ENCODE measurements at regions not wholly inside any gene's neighbourhood (a gene's known extent, or its start where the extent isn't known, plus 50 kb on each side); places are given as distances from the start of the nearest gene placed in this dataset.

DNA sequence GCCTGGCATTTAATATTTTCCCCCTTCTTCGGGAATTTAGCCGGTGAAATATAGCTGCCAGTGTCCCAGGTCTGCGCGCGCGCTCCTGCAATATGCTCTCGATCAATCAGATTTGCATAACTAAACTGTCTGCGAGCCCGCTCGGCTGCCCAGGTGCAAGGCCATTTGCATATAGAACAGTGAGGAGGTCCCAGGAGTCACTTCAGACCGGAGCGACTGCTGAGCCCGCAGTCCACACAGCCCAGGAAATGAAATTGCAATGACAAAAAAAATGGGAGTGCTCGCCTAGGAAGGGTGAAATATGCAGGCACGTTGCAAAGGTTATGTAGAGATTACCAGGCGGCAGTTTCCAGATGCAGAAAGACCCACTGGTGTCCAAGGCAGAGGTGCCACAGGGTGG is 228.5 kb downstream of the VRK1 start:
- ATAC-seq (ENCODE audit: insufficient read depth, low FRiP score), result no peak

GRCh38 chr14:97027256-97027999 is 230.2 kb downstream of the VRK1 start:
- no peak for ATAC-seq (ENCODE audit: insufficient read depth, low FRiP score)
- Histone ChIP-seq H3K4me3 (no peak overlapping the region), H3K4me1 (ENCODE audit: control insufficient read depth in 5 of 5, insufficient read depth in 5 of 5, low read length in 5 of 5) (no peaks in the 10 kb centered on the region), H3K27me3 (ENCODE audit: control insufficient read depth in 3 of 3, insufficient read depth in 3 of 3, low read length in 2 of 3) (peaks cover 5 to 21% (median 9%) of the 10 kb centered on the region in 3 donors), H3K9me3 (ENCODE audit: control insufficient read depth in 4 of 4, insufficient read depth in 3 of 4, low read length in 3 of 4) (peaks cover 0 to 11% (median 2%) of the 10 kb centered on the region in 4 donors), H3K27ac (ENCODE audit: low read depth in 1 of 2, low read length in 1 of 2) (no peak overlapping the region), H3K9ac (ENCODE audit: insufficient read depth in 1 of 2, low read length in 2 of 2) (no peak overlapping the region), H3K36me3 (ENCODE audit: control insufficient read depth in 4 of 4, insufficient read depth in 4 of 4, low read length in 4 of 4) (no peaks in the 10 kb centered on the region)
- no peak for TF ChIP-seq CTCF (IDR thresholded peaks at IDR 0.05; ENCODE audit: control extremely low read depth, extremely low read depth)
- WGBS, 2 donors, result 61 to 68% methylated on average over 12 of the region's 12 CpGs
- no peak for DNase-seq

More for the DNA sequence above, 228.5 kb downstream of the VRK1 start:
- H3K4me3 ChIP-seq, result no peak overlapping the region
- H3K9me3 ChIP-seq (ENCODE audit: control insufficient read depth in 4 of 4, insufficient read depth in 3 of 4, low read length in 3 of 4), result peaks cover 0 to 10% (median 0%) of the 10 kb centered on the region in 4 donors
- H3K9ac ChIP-seq (ENCODE audit: insufficient read depth in 1 of 2, low read length in 2 of 2), result no peak overlapping the region
- peak in 1 of 3 donors; percentile 3 for DNase-seq
- no peak for TF ChIP-seq CTCF (IDR thresholded peaks at IDR 0.05; ENCODE audit: control extremely low read depth, extremely low read depth)
- no peaks in the 10 kb centered on the region for H3K4me1 ChIP-seq (ENCODE audit: control insufficient read depth in 5 of 5, insufficient read depth in 5 of 5, low read length in 5 of 5)
- H3K27me3 ChIP-seq (ENCODE audit: control insufficient read depth in 3 of 3, insufficient read depth in 3 of 3, low read length in 2 of 3), result peaks cover 0 to 7% (median under 1%) of the 10 kb centered on the region in 3 donors
- no peaks in the 10 kb centered on the region for H3K36me3 ChIP-seq (ENCODE audit: control insufficient read depth in 4 of 4, insufficient read depth in 4 of 4, low read length in 4 of 4)
- no peak overlapping the region for H3K27ac ChIP-seq (ENCODE audit: low read depth in 1 of 2, low read length in 1 of 2)
- 32 to 38% methylated on average over 16 of the region's 16 CpGs for WGBS, 2 donors

DNA sequence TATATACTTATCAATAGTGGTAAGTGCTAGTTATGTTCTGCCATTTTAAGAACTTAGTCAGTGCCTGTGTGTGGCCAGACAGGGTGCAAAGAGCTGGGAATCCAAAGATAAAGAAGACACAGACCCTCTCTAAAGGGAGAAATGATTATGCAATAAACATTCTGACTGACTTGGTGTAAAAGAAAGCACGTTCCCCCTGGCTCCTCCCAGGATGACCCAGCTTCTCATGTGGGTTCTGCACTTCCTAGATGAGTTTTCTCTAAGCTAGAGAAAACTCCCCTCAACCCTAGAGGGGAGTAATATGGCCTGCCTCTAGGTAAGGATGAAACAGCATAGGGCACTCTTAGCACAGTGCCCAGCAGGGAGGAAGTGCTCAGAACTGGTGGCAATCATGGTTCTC is 231.2 kb downstream of the VRK1 start:
- Histone ChIP-seq H3K4me3 (no peak overlapping the region), H3K9ac (ENCODE audit: insufficient read depth in 1 of 2, low read length in 2 of 2) (no peak overlapping the region), H3K4me1 (ENCODE audit: control insufficient read depth in 5 of 5, insufficient read depth in 5 of 5, low read length in 5 of 5) (peaks cover 0 to 5% (median 0%) of the 10 kb centered on the region in 5 donors), H3K36me3 (ENCODE audit: control insufficient read depth in 4 of 4, insufficient read depth in 4 of 4, low read length in 4 of 4) (no peaks in the 10 kb centered on the region), H3K9me3 (ENCODE audit: control insufficient read depth in 4 of 4, insufficient read depth in 3 of 4, low read length in 3 of 4) (peaks cover 0 to 18% (median 2%) of the 10 kb centered on the region in 4 donors), H3K27me3 (ENCODE audit: control insufficient read depth in 3 of 3, insufficient read depth in 3 of 3, low read length in 2 of 3) (peaks cover 13 to 27% (median 14%) of the 10 kb centered on the region in 3 donors), H3K27ac (ENCODE audit: low read depth in 1 of 2, low read length in 1 of 2) (no peak overlapping the region)
- DNase-seq (no peak), ATAC-seq (ENCODE audit: insufficient read depth, low FRiP score) (no peak)
- TF ChIP-seq CTCF (IDR thresholded peaks at IDR 0.05; ENCODE audit: control extremely low read depth, extremely low read depth), result no peak
- WGBS, 2 donors, result 7 to 18% methylated on average over 1 of the region's 1 CpG

Data from lung (tissue), 11 donors.